OCI-LY1 (cell line): ENCODE measurements at regions not wholly inside any gene's neighbourhood (a gene's known extent, or its start where the extent isn't known, plus 50 kb on each side); places are given as distances from the start of the nearest gene placed in this dataset.

Experiments used
- CTCF ChIP-seq: fragments of 200-600 bp; sonication (generic), shearing (Covaris generic); IDR thresholded peaks from 2 replicates; pipeline ENCODE4 v1.5.1; 2017; ENCODE audit warnings: mild to moderate bottlenecking, antibody characterized with exemption, low read length, moderate library complexity, mixed read lengths
- EZH2 ChIP-seq: fragments of 200-600 bp; sonication (generic), shearing (Covaris generic); IDR thresholded peaks from 2 replicates; pipeline ENCODE4 v1.8.0; 2017; ENCODE audit warnings: borderline replicate concordance, mixed run types, mild to moderate bottlenecking, antibody characterized with exemption, low read length, moderate library complexity, mixed read lengths

GRCh38 chr21:30958741-30959140, 77.4 kb upstream of the KRTAP11-1 start:
- TF ChIP-seq CTCF (no peak), EZH2 (no peak)
